Hepatocyte (in vitro differentiated cells): ENCODE measurements at regions not wholly inside any gene's neighbourhood (a gene's known extent, or its start where the extent isn't known, plus 50 kb on each side); places are given as distances from the start of the nearest gene placed in this dataset.

Experiments
- DNase-seq: peaks from one replicate; pipeline ENCODE4 v3.0.0-alpha.2; 2016; ENCODE audit warnings: low spot score
- H2AFZ ChIP-seq: fragments of 200-600 bp; sonication (generic); 2 replicates; pipeline ENCODE4 v1.6.0; 2016; ENCODE audit warnings: antibody characterized with exemption, mild to moderate bottlenecking
- H3K27ac ChIP-seq: fragments of 200-600 bp; sonication (generic); 2 replicates; pipeline ENCODE4 v1.5.1; 2016; ENCODE audit warnings: mild to moderate bottlenecking
- H3K27me3 ChIP-seq: fragments of 200-600 bp; sonication (generic); 2 replicates; pipeline ENCODE4 v1.6.1; 2016
- H3K36me3 ChIP-seq: fragments of 200-600 bp; sonication (generic); replicated peaks from 2 replicates; pipeline ENCODE4 v1.5.1; 2016; ENCODE audit warnings: low read depth; ENCODE audit not compliant: insufficient read depth
- H3K4me1 ChIP-seq: fragments of 200-600 bp; sonication (generic); 2 replicates; pipeline ENCODE4 v1.5.1; 2016; ENCODE audit warnings: mild to moderate bottlenecking, moderate library complexity; ENCODE audit not compliant: insufficient read depth
- H3K4me2 ChIP-seq: fragments of 200-600 bp; sonication (generic); 2 replicates; pipeline ENCODE4 v1.6.0; 2016
- H3K4me3 ChIP-seq: fragments of 200-600 bp; sonication (generic); 2 replicates; pipeline ENCODE4 v1.5.1; 2016; ENCODE audit warnings: mild to moderate bottlenecking
- H3K79me2 ChIP-seq: fragments of 200-600 bp; sonication (generic); 2 replicates; pipeline ENCODE4 v1.6.0; 2017; ENCODE audit warnings: mild to moderate bottlenecking
- H3K9me2 ChIP-seq: fragments of 200-600 bp; sonication (generic); replicated peaks from 2 replicates; pipeline ENCODE4 v1.6.0; 2017; ENCODE audit warnings: mild to moderate bottlenecking; ENCODE audit not compliant: insufficient read depth
- H3K9me3 ChIP-seq: fragments of 200-600 bp; sonication (generic); 2 replicates; pipeline ENCODE4 v1.5.1; 2016; ENCODE audit warnings: low read depth, mild to moderate bottlenecking
- H4K20me1 ChIP-seq: fragments of 200-600 bp; sonication (generic); 2 replicates; pipeline ENCODE4 v1.6.0; 2016; ENCODE audit warnings: mild to moderate bottlenecking; ENCODE audit not compliant: insufficient read depth, poor library complexity, severe bottlenecking
- EZH2 ChIP-seq: fragments of 200-600 bp; sonication (generic); IDR thresholded peaks from 2 replicates; pipeline ENCODE4 v1.6.1; 2016; ENCODE audit warnings: antibody characterized with exemption, mild to moderate bottlenecking, borderline replicate concordance
- EZH2phosphoT487 ChIP-seq: fragments of 200-600 bp; sonication (generic); IDR thresholded peaks from one replicate; pipeline ENCODE4 v1.6.1; 2018; ENCODE audit warnings: antibody characterized with exemption, mild to moderate bottlenecking, low read depth, moderate library complexity; ENCODE audit not compliant: unreplicated experiment, severe bottlenecking
- WGBS: methylation state at CpG from one replicate; pipeline ENCODE4 v1.1.6; 2016; ENCODE audit warnings: low lambda C conversion rate; ENCODE audit errors: missing lambda C conversion rate; 5-methylcytosine and 5-hydroxymethylcytosine counted together
- TF ChIP-seq, protein P1 (sequence below): fragments of 200-600 bp; sonication (generic); IDR thresholded peaks from 2 replicates; pipeline ENCODE4 v1.5.1; 2016; ENCODE audit warnings: antibody characterized with exemption, mild to moderate bottlenecking; ENCODE audit not compliant: poor library complexity

- H3K4me2 ChIP-seq, result no peak overlapping the region
- H3K27ac ChIP-seq, result no peak overlapping the region
Measured at GRCh38 chr3:152094406-152094805, 174.3 kb upstream of the MBNL1 start.

GRCh38 chr3:152095472-152095871 lies 173.3 kb upstream of the MBNL1 start:
- H3K9me2 ChIP-seq, result no peaks in the 10 kb centered on the region
- no peaks in the 10 kb centered on the region for H3K27me3 ChIP-seq
- H3K4me1 ChIP-seq, result no peaks in the 10 kb centered on the region
- H4K20me1 ChIP-seq, result no peaks in the 10 kb centered on the region
- no peak overlapping the region for H3K4me2 ChIP-seq
- TF ChIP-seq EZH2phosphoT487 (no peak), EZH2 (no peak)
- TF ChIP-seq, protein P1, sequence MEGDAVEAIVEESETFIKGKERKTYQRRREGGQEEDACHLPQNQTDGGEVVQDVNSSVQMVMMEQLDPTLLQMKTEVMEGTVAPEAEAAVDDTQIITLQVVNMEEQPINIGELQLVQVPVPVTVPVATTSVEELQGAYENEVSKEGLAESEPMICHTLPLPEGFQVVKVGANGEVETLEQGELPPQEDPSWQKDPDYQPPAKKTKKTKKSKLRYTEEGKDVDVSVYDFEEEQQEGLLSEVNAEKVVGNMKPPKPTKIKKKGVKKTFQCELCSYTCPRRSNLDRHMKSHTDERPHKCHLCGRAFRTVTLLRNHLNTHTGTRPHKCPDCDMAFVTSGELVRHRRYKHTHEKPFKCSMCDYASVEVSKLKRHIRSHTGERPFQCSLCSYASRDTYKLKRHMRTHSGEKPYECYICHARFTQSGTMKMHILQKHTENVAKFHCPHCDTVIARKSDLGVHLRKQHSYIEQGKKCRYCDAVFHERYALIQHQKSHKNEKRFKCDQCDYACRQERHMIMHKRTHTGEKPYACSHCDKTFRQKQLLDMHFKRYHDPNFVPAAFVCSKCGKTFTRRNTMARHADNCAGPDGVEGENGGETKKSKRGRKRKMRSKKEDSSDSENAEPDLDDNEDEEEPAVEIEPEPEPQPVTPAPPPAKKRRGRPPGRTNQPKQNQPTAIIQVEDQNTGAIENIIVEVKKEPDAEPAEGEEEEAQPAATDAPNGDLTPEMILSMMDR, result no peak
- H3K36me3 ChIP-seq, result no peaks in the 10 kb centered on the region
- H3K27ac ChIP-seq, result no peak overlapping the region
- no peaks in the 10 kb centered on the region for H3K9me3 ChIP-seq
- H3K4me3 ChIP-seq, result no peak overlapping the region
- DNase-seq, result no peak
- no peaks in the 10 kb centered on the region for H3K79me2 ChIP-seq
- no peak overlapping the region for H2AFZ ChIP-seq

More at GRCh38 chr3:152094406-152094805, 174.3 kb upstream of the MBNL1 start:
- no peaks in the 10 kb centered on the region for H4K20me1 ChIP-seq
- no peaks in the 10 kb centered on the region for H3K36me3 ChIP-seq
- no peak overlapping the region for H2AFZ ChIP-seq
- no peak overlapping the region for H3K4me3 ChIP-seq
- no peaks in the 10 kb centered on the region for H3K9me3 ChIP-seq
- H3K9me2 ChIP-seq, result no peaks in the 10 kb centered on the region
- TF ChIP-seq EZH2 (no peak), EZH2phosphoT487 (no peak)
- TF ChIP-seq, protein P1, result no peak
- no peaks in the 10 kb centered on the region for H3K79me2 ChIP-seq
- no peaks in the 10 kb centered on the region for H3K27me3 ChIP-seq
- no peak for DNase-seq
- H3K4me1 ChIP-seq, result no peaks in the 10 kb centered on the region

DNA sequence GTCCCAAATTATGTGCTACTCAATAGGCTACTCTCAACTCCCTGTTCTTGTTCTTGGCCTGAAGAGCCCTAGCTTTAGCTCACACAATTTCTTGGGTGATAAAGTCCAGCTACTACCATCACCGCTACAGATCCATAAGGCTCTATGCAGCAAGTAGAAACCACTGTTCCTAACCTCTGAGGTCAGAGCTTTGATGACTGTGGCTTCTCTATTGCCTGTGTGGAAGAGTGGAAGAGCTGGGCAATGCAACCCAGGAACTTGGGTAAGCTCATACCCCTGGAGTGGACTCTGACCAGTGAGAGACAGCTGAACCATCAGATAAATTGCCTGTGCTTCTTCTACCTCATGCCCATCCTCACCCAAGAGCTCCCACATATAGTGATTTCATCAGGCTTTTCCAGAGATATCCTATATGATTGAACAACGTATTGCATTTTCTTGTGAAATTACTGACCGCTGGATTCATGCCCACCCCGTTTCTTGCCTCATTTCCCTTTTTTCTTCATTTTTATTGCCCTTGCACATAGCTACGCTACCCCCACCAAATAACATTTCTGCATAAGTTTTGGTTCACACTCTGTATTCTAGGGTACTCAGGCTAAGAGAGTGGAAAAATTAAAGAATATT lies 172.3 kb upstream of the MBNL1 start:
- Histone ChIP-seq H3K79me2 (no peaks in the 10 kb centered on the region), H3K27me3 (no peaks in the 10 kb centered on the region), H4K20me1 (no peaks in the 10 kb centered on the region), H3K9me3 (no peaks in the 10 kb centered on the region), H3K4me3 (no peak overlapping the region), H3K4me2 (no peak overlapping the region), H3K27ac (no peak overlapping the region), H2AFZ (no peak overlapping the region), H3K36me3 (no peaks in the 10 kb centered on the region), H3K4me1 (no peaks in the 10 kb centered on the region), H3K9me2 (no peaks in the 10 kb centered on the region)
- DNase-seq, result no peak
- 94% methylated on average over 5 of the region's 5 CpGs for WGBS
- no peak for TF ChIP-seq EZH2phosphoT487
- TF ChIP-seq EZH2, result no peak
- TF ChIP-seq, protein P1, result no peak

DNA sequence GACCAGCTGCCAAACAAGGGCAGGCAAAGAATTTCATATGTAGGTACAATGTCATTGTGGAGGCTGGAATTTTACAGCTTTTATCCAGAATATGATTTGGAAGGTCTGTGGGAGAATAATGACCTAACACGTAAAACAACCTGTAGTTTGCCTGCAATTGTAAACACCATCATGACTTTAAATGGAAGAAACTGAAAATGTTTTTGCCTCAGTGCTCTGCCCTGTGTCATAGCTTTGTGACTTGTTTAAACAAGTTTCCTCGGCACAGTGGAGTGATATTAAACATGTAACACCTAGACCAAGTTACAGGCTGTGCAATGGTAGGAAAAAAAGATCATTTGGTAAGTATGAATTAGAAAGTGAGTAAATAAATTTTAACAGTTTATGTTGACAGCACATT lies 171.6 kb upstream of the MBNL1 start:
- Histone ChIP-seq H3K79me2 (no peaks in the 10 kb centered on the region), H3K36me3 (no peaks in the 10 kb centered on the region), H3K4me2 (no peak overlapping the region), H3K4me1 (no peaks in the 10 kb centered on the region), H3K9me2 (no peaks in the 10 kb centered on the region), H3K27ac (no peak overlapping the region), H4K20me1 (no peaks in the 10 kb centered on the region), H3K27me3 (no peaks in the 10 kb centered on the region), H3K9me3 (no peaks in the 10 kb centered on the region), H2AFZ (no peak overlapping the region), H3K4me3 (no peak overlapping the region)
- 77% methylated on average over 2 of the region's 2 CpGs for WGBS
- TF ChIP-seq EZH2phosphoT487, result no peak
- DNase-seq, result no peak
